ENCODE measurements at regions not wholly inside any gene's neighbourhood (a gene's known extent, or its start where the extent isn't known, plus 50 kb on each side); places are given as distances from the start of the nearest gene placed in this dataset.

DNA sequence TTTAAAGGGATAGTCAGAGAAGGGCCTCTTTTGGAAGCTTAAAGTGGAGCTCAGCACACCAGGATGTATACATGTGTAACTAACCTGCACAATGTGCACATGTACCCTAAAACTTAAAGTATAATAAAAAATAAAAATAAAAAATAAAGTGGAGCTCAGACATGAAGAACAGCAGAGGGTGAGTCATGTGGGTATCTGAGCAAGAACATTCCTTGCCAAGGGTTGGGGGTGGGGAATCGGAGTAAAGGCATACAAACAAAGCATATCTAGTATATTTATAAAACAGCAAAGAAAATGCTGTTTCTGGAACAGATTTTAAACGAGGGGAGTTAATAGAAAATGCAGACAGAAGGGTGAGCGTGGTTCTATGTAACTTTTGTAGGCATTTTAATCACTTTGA, 562.6 kb upstream of the ANO3 start:
- no peaks in the 10 kb centered on the region for H3K27me3 ChIP-seq
- WGBS, 4 donors: 48 to 64% (median 58%) methylated on average over 3 of the region's 3 CpGs
- TF ChIP-seq, protein P1, sequence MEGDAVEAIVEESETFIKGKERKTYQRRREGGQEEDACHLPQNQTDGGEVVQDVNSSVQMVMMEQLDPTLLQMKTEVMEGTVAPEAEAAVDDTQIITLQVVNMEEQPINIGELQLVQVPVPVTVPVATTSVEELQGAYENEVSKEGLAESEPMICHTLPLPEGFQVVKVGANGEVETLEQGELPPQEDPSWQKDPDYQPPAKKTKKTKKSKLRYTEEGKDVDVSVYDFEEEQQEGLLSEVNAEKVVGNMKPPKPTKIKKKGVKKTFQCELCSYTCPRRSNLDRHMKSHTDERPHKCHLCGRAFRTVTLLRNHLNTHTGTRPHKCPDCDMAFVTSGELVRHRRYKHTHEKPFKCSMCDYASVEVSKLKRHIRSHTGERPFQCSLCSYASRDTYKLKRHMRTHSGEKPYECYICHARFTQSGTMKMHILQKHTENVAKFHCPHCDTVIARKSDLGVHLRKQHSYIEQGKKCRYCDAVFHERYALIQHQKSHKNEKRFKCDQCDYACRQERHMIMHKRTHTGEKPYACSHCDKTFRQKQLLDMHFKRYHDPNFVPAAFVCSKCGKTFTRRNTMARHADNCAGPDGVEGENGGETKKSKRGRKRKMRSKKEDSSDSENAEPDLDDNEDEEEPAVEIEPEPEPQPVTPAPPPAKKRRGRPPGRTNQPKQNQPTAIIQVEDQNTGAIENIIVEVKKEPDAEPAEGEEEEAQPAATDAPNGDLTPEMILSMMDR (IDR thresholded peaks at IDR 0.05): no peak
- TF ChIP-seq POLR2A (IDR thresholded peaks at IDR 0.05): no peak
- no peaks in the 10 kb centered on the region for H3K4me1 ChIP-seq (replicated peaks in 1 of 2)
- no peaks in the 10 kb centered on the region for H3K36me3 ChIP-seq (replicated peaks in 1 of 2)
- no peak overlapping the region for H3K27ac ChIP-seq
- H3K9me3 ChIP-seq (replicated peaks in 1 of 3): no peaks in the 10 kb centered on the region
- DNase-seq: no peak
- intact Hi-C loops (cut with DNase I): no loop called here
- no peak overlapping the region for H3K4me3 ChIP-seq

DNA sequence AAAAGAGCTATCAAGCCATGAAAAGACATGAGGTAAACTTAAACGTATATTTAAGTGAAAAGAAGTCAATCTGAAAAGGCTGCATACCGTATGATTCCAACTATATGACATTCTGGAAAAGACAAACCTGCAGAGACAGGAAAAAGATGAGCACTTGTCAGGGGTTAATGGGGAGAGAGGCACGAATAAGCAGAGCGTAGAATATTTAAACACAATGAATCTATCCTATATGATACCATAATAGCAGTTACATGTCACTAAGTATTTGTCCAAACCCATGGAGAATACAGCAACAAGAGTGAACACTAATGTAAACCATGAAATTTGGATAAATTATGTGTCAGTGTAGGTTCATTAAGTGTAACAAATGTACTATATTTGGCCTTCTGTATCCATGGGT, 560.3 kb upstream of the ANO3 start:
- WGBS, 4 donors: 49 to 72% (median 52%) methylated on average over 4 of the region's 4 CpGs
- intact Hi-C loops (cut with DNase I): no loop called here

DNA sequence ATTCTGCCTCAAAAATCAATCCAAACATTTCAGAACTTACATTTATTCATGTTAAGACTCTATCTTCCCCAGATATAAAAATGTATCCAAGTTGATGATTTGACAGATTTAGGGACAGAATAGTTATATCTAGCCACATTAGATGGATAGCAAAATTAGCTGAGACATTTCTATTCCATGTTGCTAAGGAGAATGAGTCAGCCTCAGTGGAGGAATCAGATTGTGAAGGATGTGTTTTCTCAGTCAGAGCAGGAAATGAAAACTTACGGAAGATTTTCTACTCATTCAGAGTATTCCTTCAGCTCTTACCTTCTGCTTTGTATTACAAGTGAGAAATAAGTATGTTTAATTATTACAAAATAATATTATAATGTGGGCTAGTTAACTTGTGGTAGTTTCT, 556.3 kb upstream of the ANO3 start:
- no peaks in the 10 kb centered on the region for H3K27me3 ChIP-seq
- no peaks in the 10 kb centered on the region for H3K4me1 ChIP-seq (replicated peaks in 1 of 2)
- no peaks in the 10 kb centered on the region for H3K36me3 ChIP-seq (replicated peaks in 1 of 2)
- no peak for DNase-seq
- TF ChIP-seq POLR2A (IDR thresholded peaks at IDR 0.05): no peak
- TF ChIP-seq, protein P1 (IDR thresholded peaks at IDR 0.05): no peak
- 47 to 71% (median 64%) methylated on average over 1 of the region's 1 CpG for WGBS, 4 donors
- no peak overlapping the region for H3K27ac ChIP-seq
- intact Hi-C loops (cut with DNase I): no loop called here
- H3K9me3 ChIP-seq (replicated peaks in 1 of 3): no peaks in the 10 kb centered on the region
- H3K4me3 ChIP-seq: no peak overlapping the region

More for the DNA sequence above, 560.3 kb upstream of the ANO3 start:
- H3K9me3 ChIP-seq (replicated peaks in 1 of 3): no peaks in the 10 kb centered on the region
- H3K4me1 ChIP-seq (replicated peaks in 1 of 2): no peaks in the 10 kb centered on the region
- H3K27ac ChIP-seq: no peak overlapping the region
- no peaks in the 10 kb centered on the region for H3K27me3 ChIP-seq
- TF ChIP-seq POLR2A (IDR thresholded peaks at IDR 0.05): no peak
- TF ChIP-seq, protein P1 (IDR thresholded peaks at IDR 0.05): no peak
- DNase-seq: no peak
- H3K4me3 ChIP-seq: no peak overlapping the region
- no peaks in the 10 kb centered on the region for H3K36me3 ChIP-seq (replicated peaks in 1 of 2)

DNA sequence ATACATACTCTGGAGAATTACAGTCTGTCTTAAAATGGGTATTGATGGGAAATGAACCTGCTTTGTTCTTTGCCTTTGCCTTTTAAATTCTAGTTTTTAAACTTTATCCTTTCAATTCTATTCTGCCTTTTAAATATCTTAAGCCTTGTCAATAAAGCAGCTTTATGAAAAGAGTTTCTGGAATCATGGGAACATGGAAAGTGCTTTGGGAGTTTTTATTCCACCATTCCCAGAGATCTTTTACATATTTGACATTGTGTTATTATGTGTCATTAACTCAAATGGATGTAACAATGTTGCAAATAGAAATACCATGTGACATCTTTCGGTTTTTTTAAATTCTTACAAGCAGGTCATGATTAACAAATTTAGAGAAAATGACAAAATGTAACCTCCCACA, 555.7 kb upstream of the ANO3 start:
- TF ChIP-seq, protein P1 (IDR thresholded peaks at IDR 0.05): no peak
- no peak for TF ChIP-seq POLR2A (IDR thresholded peaks at IDR 0.05)
- Histone ChIP-seq H3K9me3 (replicated peaks in 1 of 3) (no peaks in the 10 kb centered on the region), H3K4me3 (no peak overlapping the region), H3K4me1 (replicated peaks in 1 of 2) (no peaks in the 10 kb centered on the region), H3K27ac (no peak overlapping the region), H3K27me3 (no peaks in the 10 kb centered on the region), H3K36me3 (replicated peaks in 1 of 2) (no peaks in the 10 kb centered on the region)
- no peak for DNase-seq
- intact Hi-C loops (cut with DNase I): no loop called here
- WGBS, 4 donors: 74 to 100% (median 81%) methylated on average over 1 of the region's 1 CpG

Measured in adrenal gland (tissue), 9 donors.